AG09309 (cell line): ENCODE measurements at regions not wholly inside any gene's neighbourhood (a gene's known extent, or its start where the extent isn't known, plus 50 kb on each side); places are given as distances from the start of the nearest gene placed in this dataset.

ENCODE experiments used
- DNase-seq: peaks from one replicate; pipeline ENCODE4 v3.0.0-alpha.2; 2010; ENCODE audit warnings: low read depth
- H3K4me3 ChIP-seq: 2 replicates; pipeline ENCODE4 v1.5.1; 2011; ENCODE audit warnings: mild to moderate bottlenecking, low read depth, low read length, moderate library complexity; ENCODE audit not compliant: control insufficient read depth
- CTCF ChIP-seq: IDR thresholded peaks from 2 replicates; pipeline ENCODE4 v1.5.1; 2011; ENCODE audit warnings: mild to moderate bottlenecking, low read depth, low read length, inconsistent platforms; ENCODE audit not compliant: insufficient read depth, control insufficient read depth; ENCODE audit errors: missing control alignments

GRCh38 chr9:126556560-126557250, 57.0 kb upstream of the LMX1B start:
- no peak for TF ChIP-seq CTCF
- H3K4me3 ChIP-seq: no peak overlapping the region
- no peak for DNase-seq

GRCh38 chr9:126558051-126558665, 55.6 kb upstream of the LMX1B start:
- no peak for DNase-seq
- TF ChIP-seq CTCF: peak; percentile 99
- no peak overlapping the region for H3K4me3 ChIP-seq

GRCh38 chr9:126559296-126559695, 54.4 kb upstream of the LMX1B start:
- H3K4me3 ChIP-seq: no peak overlapping the region
- DNase-seq: no peak
- TF ChIP-seq CTCF: no peak

- no peak for TF ChIP-seq CTCF
- no peak for DNase-seq
- no peak overlapping the region for H3K4me3 ChIP-seq
These were observed 52.1 kb upstream of the LMX1B start for GRCh38 chr9:126561582-126561981.

GRCh38 chr9:126563556-126563955, 50.2 kb upstream of the LMX1B start:
- no peak for TF ChIP-seq CTCF
- no peak for DNase-seq
- no peak overlapping the region for H3K4me3 ChIP-seq
